ENCODE measurements at regions not wholly inside any gene's neighbourhood (a gene's known extent, or its start where the extent isn't known, plus 50 kb on each side); places are given as distances from the start of the nearest gene placed in this dataset.

GRCh38 chr4:158459085-158459820 is 62.4 kb upstream of the RXFP1 start:
- no peak for TF ChIP-seq YY2 (tag by site-specific recombination; IDR thresholded peaks at IDR 0.05)
- TF ChIP-seq ZNF776 (tag by site-specific recombination; IDR thresholded peaks at IDR 0.05; ENCODE audit: borderline replicate concordance) = no peak
- no peak for TF ChIP-seq ZNF596 (tag by site-specific recombination; IDR thresholded peaks at IDR 0.05)
- no peak for TF ChIP-seq CTCF (tag by site-specific recombination; IDR thresholded peaks at IDR 0.05)
- no peak for TF ChIP-seq ZNF223 (tag by site-specific recombination; IDR thresholded peaks at IDR 0.05)
- TF ChIP-seq ZNF544 (tag by site-specific recombination; IDR thresholded peaks at IDR 0.05) = no peak
- no peak for TF ChIP-seq ZNF24 (tag by site-specific recombination; IDR thresholded peaks at IDR 0.05)
- TF ChIP-seq ZNF561 (tag by site-specific recombination; IDR thresholded peaks at IDR 0.05; ENCODE audit: borderline replicate concordance) = no peak
- no peak for TF ChIP-seq KLF16 (tag by site-specific recombination; IDR thresholded peaks at IDR 0.05)
- TF ChIP-seq ZNF704 (tag by site-specific recombination; IDR thresholded peaks at IDR 0.05) = no peak
